ENCODE measurements at regions not wholly inside any gene's neighbourhood (a gene's known extent, or its start where the extent isn't known, plus 50 kb on each side); places are given as distances from the start of the nearest gene placed in this dataset.

DNA sequence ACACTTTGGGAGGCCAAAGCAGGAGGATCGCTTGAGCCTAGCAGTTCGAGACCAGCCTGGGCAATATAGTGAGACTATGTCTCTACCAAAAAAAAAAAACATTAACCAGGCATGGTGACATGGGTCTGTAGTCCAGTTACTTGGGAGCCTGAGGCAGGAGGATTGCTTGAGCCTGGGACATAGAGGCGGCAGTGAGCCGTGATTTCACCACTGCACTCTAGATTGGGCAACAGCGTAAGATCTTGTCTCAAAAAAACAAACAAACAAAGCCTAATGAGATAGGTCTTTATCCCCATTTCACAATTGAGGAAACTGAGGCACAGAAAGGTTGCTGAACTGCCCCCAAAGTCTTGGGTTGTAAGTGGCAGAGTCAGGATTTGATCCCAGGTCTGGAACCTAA, 70.5 kb upstream of the RAD23B start:
- H3K9me3 Mint-ChIP-seq = no peaks in the 10 kb centered on the region
- H3K36me3 Mint-ChIP-seq (ENCODE audit: low read depth) = no peaks in the 10 kb centered on the region
- no peaks in the 10 kb centered on the region for H3K4me1 Mint-ChIP-seq
- TF ChIP-seq, protein P1, sequence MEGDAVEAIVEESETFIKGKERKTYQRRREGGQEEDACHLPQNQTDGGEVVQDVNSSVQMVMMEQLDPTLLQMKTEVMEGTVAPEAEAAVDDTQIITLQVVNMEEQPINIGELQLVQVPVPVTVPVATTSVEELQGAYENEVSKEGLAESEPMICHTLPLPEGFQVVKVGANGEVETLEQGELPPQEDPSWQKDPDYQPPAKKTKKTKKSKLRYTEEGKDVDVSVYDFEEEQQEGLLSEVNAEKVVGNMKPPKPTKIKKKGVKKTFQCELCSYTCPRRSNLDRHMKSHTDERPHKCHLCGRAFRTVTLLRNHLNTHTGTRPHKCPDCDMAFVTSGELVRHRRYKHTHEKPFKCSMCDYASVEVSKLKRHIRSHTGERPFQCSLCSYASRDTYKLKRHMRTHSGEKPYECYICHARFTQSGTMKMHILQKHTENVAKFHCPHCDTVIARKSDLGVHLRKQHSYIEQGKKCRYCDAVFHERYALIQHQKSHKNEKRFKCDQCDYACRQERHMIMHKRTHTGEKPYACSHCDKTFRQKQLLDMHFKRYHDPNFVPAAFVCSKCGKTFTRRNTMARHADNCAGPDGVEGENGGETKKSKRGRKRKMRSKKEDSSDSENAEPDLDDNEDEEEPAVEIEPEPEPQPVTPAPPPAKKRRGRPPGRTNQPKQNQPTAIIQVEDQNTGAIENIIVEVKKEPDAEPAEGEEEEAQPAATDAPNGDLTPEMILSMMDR (IDR thresholded peaks at IDR 0.05; ENCODE audit: unreplicated experiment in 3 of 3) = no peak
- H3K4me3 Mint-ChIP-seq = no peak overlapping the region
- H3K27me3 Mint-ChIP-seq (ENCODE audit: low read depth) = no peaks in the 10 kb centered on the region
- no peak overlapping the region for H3K27ac Mint-ChIP-seq

GRCh38 chr9:107213080-107213479, 70.0 kb upstream of the RAD23B start:
- no peaks in the 10 kb centered on the region for H3K36me3 Mint-ChIP-seq (ENCODE audit: low read depth)
- H3K27me3 Mint-ChIP-seq (ENCODE audit: low read depth) = no peaks in the 10 kb centered on the region

GRCh38 chr9:107213561-107214028, 69.5 kb upstream of the RAD23B start:
- H3K4me3 Mint-ChIP-seq = no peak overlapping the region
- H3K4me1 Mint-ChIP-seq = no peaks in the 10 kb centered on the region
- TF ChIP-seq, protein P1 (IDR thresholded peaks at IDR 0.05; ENCODE audit: unreplicated experiment in 3 of 3) = no peak
- no peaks in the 10 kb centered on the region for H3K9me3 Mint-ChIP-seq
- H3K36me3 Mint-ChIP-seq (ENCODE audit: low read depth) = no peaks in the 10 kb centered on the region
- H3K27me3 Mint-ChIP-seq (ENCODE audit: low read depth) = no peaks in the 10 kb centered on the region
- no peak overlapping the region for H3K27ac Mint-ChIP-seq

More at GRCh38 chr9:107213080-107213479, 70.0 kb upstream of the RAD23B start:
- TF ChIP-seq, protein P1 (IDR thresholded peaks at IDR 0.05; ENCODE audit: unreplicated experiment in 3 of 3) = no peak
- Mint-ChIP-seq H3K9me3 (no peaks in the 10 kb centered on the region), H3K4me1 (no peaks in the 10 kb centered on the region), H3K4me3 (no peak overlapping the region), H3K27ac (no peak overlapping the region)

DNA sequence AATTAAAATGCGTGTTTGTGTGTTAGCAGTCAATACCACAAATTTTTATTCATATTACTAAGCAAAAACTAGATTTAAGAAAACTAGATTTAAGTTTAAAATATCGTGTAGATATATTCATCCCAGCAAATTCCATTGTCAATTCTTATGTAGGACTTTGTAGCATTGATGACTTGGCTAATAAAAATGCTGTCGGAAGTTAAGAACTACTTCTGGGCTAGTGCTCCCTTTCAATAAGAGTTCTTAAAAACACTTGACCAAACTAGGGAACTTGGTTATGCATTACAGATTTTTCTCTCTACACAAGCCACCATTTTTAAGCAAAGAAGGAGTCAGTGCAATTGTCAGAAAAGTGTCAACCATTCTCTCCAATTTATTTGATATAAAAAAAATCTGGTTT, 68.7 kb upstream of the RAD23B start:
- Mint-ChIP-seq H3K27ac (no peak overlapping the region), H3K4me3 (no peak overlapping the region), H3K9me3 (no peaks in the 10 kb centered on the region), H3K36me3 (ENCODE audit: low read depth) (no peaks in the 10 kb centered on the region), H3K4me1 (no peaks in the 10 kb centered on the region), H3K27me3 (ENCODE audit: low read depth) (no peaks in the 10 kb centered on the region)
- TF ChIP-seq, protein P1 (IDR thresholded peaks at IDR 0.05; ENCODE audit: unreplicated experiment in 3 of 3) = no peak

GRCh38 chr9:107214915-107215314, 68.2 kb upstream of the RAD23B start:
- Mint-ChIP-seq H3K27ac (no peak overlapping the region), H3K36me3 (ENCODE audit: low read depth) (no peaks in the 10 kb centered on the region), H3K4me1 (no peaks in the 10 kb centered on the region), H3K4me3 (no peak overlapping the region), H3K27me3 (ENCODE audit: low read depth) (no peaks in the 10 kb centered on the region), H3K9me3 (no peaks in the 10 kb centered on the region)
- TF ChIP-seq, protein P1 (IDR thresholded peaks at IDR 0.05; ENCODE audit: unreplicated experiment in 3 of 3) = no peak

- Mint-ChIP-seq H3K9me3 (no peaks in the 10 kb centered on the region), H3K27me3 (ENCODE audit: low read depth) (no peaks in the 10 kb centered on the region), H3K27ac (no peak overlapping the region), H3K4me1 (no peaks in the 10 kb centered on the region), H3K4me3 (no peak overlapping the region), H3K36me3 (ENCODE audit: low read depth) (no peaks in the 10 kb centered on the region)
- TF ChIP-seq, protein P1 (IDR thresholded peaks at IDR 0.05; ENCODE audit: unreplicated experiment in 3 of 3) = no peak
Observed at GRCh38 chr9:107215381-107215780, 67.7 kb upstream of the RAD23B start.
